ENCODE measurements at regions not wholly inside any gene's neighbourhood (a gene's known extent, or its start where the extent isn't known, plus 50 kb on each side); places are given as distances from the start of the nearest gene placed in this dataset.

- Histone ChIP-seq H3K4me3 (ENCODE audit: low read depth, low read length) (no peak overlapping the region), H3K27me3 (ENCODE audit: control insufficient read depth, insufficient read depth, low read length) (no peaks in the 10 kb centered on the region), H3K9ac (ENCODE audit: low read depth, low read length) (no peak overlapping the region), H3K36me3 (ENCODE audit: control insufficient read depth, insufficient read depth, low read length) (no peaks in the 10 kb centered on the region), H3K4me1 (ENCODE audit: control insufficient read depth, insufficient read depth, low read length) (no peaks in the 10 kb centered on the region), H3K9me3 (ENCODE audit: control insufficient read depth, insufficient read depth, low read length) (no peaks in the 10 kb centered on the region)
Observed at GRCh38 chr6:90967471-90967870, 380.6 kb upstream of the MAP3K7 start.

- H3K9me3 ChIP-seq (ENCODE audit: control insufficient read depth, insufficient read depth, low read length) = no peaks in the 10 kb centered on the region
- no peaks in the 10 kb centered on the region for H3K4me1 ChIP-seq (ENCODE audit: control insufficient read depth, insufficient read depth, low read length)
Observed at GRCh38 chr6:90960324-90960723, 373.5 kb upstream of the MAP3K7 start.

GRCh38 chr6:90955246-90955645 lies 368.4 kb upstream of the MAP3K7 start:
- Histone ChIP-seq H3K4me3 (ENCODE audit: low read depth, low read length) (no peak overlapping the region), H3K36me3 (ENCODE audit: control insufficient read depth, insufficient read depth, low read length) (no peaks in the 10 kb centered on the region), H3K9me3 (ENCODE audit: control insufficient read depth, insufficient read depth, low read length) (no peaks in the 10 kb centered on the region), H3K9ac (ENCODE audit: low read depth, low read length) (no peak overlapping the region), H3K27me3 (ENCODE audit: control insufficient read depth, insufficient read depth, low read length) (no peaks in the 10 kb centered on the region), H3K4me1 (ENCODE audit: control insufficient read depth, insufficient read depth, low read length) (no peaks in the 10 kb centered on the region)

More at GRCh38 chr6:90960324-90960723, 373.5 kb upstream of the MAP3K7 start:
- H3K4me3 ChIP-seq (ENCODE audit: low read depth, low read length) = no peak overlapping the region
- no peak overlapping the region for H3K9ac ChIP-seq (ENCODE audit: low read depth, low read length)
- no peaks in the 10 kb centered on the region for H3K36me3 ChIP-seq (ENCODE audit: control insufficient read depth, insufficient read depth, low read length)
- no peaks in the 10 kb centered on the region for H3K27me3 ChIP-seq (ENCODE audit: control insufficient read depth, insufficient read depth, low read length)

GRCh38 chr6:90953405-90954161 lies 366.7 kb upstream of the MAP3K7 start:
- Histone ChIP-seq H3K36me3 (ENCODE audit: control insufficient read depth, insufficient read depth, low read length) (no peaks in the 10 kb centered on the region), H3K4me1 (ENCODE audit: control insufficient read depth, insufficient read depth, low read length) (no peaks in the 10 kb centered on the region), H3K27me3 (ENCODE audit: control insufficient read depth, insufficient read depth, low read length) (no peaks in the 10 kb centered on the region)

GRCh38 chr6:90952176-90952575 lies 365.3 kb upstream of the MAP3K7 start:
- Histone ChIP-seq H3K36me3 (ENCODE audit: control insufficient read depth, insufficient read depth, low read length) (no peaks in the 10 kb centered on the region), H3K4me1 (ENCODE audit: control insufficient read depth, insufficient read depth, low read length) (no peaks in the 10 kb centered on the region), H3K9ac (ENCODE audit: low read depth, low read length) (no peak overlapping the region), H3K9me3 (ENCODE audit: control insufficient read depth, insufficient read depth, low read length) (no peaks in the 10 kb centered on the region), H3K4me3 (ENCODE audit: low read depth, low read length) (no peak overlapping the region), H3K27me3 (ENCODE audit: control insufficient read depth, insufficient read depth, low read length) (no peaks in the 10 kb centered on the region)

More at GRCh38 chr6:90953405-90954161, 366.7 kb upstream of the MAP3K7 start:
- Histone ChIP-seq H3K9ac (ENCODE audit: low read depth, low read length) (no peak overlapping the region), H3K9me3 (ENCODE audit: control insufficient read depth, insufficient read depth, low read length) (no peaks in the 10 kb centered on the region), H3K4me3 (ENCODE audit: low read depth, low read length) (no peak overlapping the region)

- Histone ChIP-seq H3K4me3 (ENCODE audit: low read depth, low read length) (no peak overlapping the region), H3K9ac (ENCODE audit: low read depth, low read length) (no peak overlapping the region), H3K9me3 (ENCODE audit: control insufficient read depth, insufficient read depth, low read length) (no peaks in the 10 kb centered on the region), H3K4me1 (ENCODE audit: control insufficient read depth, insufficient read depth, low read length) (no peaks in the 10 kb centered on the region), H3K27me3 (ENCODE audit: control insufficient read depth, insufficient read depth, low read length) (no peaks in the 10 kb centered on the region), H3K36me3 (ENCODE audit: control insufficient read depth, insufficient read depth, low read length) (no peaks in the 10 kb centered on the region)
Observed at GRCh38 chr6:90948540-90948939, 361.7 kb upstream of the MAP3K7 start.

- Histone ChIP-seq H3K9me3 (ENCODE audit: control insufficient read depth, insufficient read depth, low read length) (no peaks in the 10 kb centered on the region), H3K4me3 (ENCODE audit: low read depth, low read length) (no peak overlapping the region), H3K36me3 (ENCODE audit: control insufficient read depth, insufficient read depth, low read length) (no peaks in the 10 kb centered on the region), H3K27me3 (ENCODE audit: control insufficient read depth, insufficient read depth, low read length) (no peaks in the 10 kb centered on the region), H3K4me1 (ENCODE audit: control insufficient read depth, insufficient read depth, low read length) (no peaks in the 10 kb centered on the region), H3K9ac (ENCODE audit: low read depth, low read length) (no peak overlapping the region)
Observed at GRCh38 chr6:90947184-90948064, 360.6 kb upstream of the MAP3K7 start.

- no peak overlapping the region for H3K4me3 ChIP-seq (ENCODE audit: low read depth, low read length)
- H3K27me3 ChIP-seq (ENCODE audit: control insufficient read depth, insufficient read depth, low read length) = no peaks in the 10 kb centered on the region
- no peaks in the 10 kb centered on the region for H3K36me3 ChIP-seq (ENCODE audit: control insufficient read depth, insufficient read depth, low read length)
- H3K9ac ChIP-seq (ENCODE audit: low read depth, low read length) = no peak overlapping the region
- H3K4me1 ChIP-seq (ENCODE audit: control insufficient read depth, insufficient read depth, low read length) = peaks cover 6% of the 10 kb centered on the region
- H3K9me3 ChIP-seq (ENCODE audit: control insufficient read depth, insufficient read depth, low read length) = no peaks in the 10 kb centered on the region
Observed at GRCh38 chr6:90941885-90942284, 355.0 kb upstream of the MAP3K7 start.

- H3K27me3 ChIP-seq (ENCODE audit: control insufficient read depth, insufficient read depth, low read length) = no peaks in the 10 kb centered on the region
- no peak overlapping the region for H3K4me3 ChIP-seq (ENCODE audit: low read depth, low read length)
- peaks cover 6% of the 10 kb centered on the region for H3K4me1 ChIP-seq (ENCODE audit: control insufficient read depth, insufficient read depth, low read length)
- no peaks in the 10 kb centered on the region for H3K9me3 ChIP-seq (ENCODE audit: control insufficient read depth, insufficient read depth, low read length)
- no peaks in the 10 kb centered on the region for H3K36me3 ChIP-seq (ENCODE audit: control insufficient read depth, insufficient read depth, low read length)
- H3K9ac ChIP-seq (ENCODE audit: low read depth, low read length) = no peak overlapping the region
Observed at GRCh38 chr6:90940812-90941481, 354.1 kb upstream of the MAP3K7 start.

- H3K4me1 ChIP-seq (ENCODE audit: control insufficient read depth, insufficient read depth, low read length) = peaks cover 6% of the 10 kb centered on the region
- H3K36me3 ChIP-seq (ENCODE audit: control insufficient read depth, insufficient read depth, low read length) = no peaks in the 10 kb centered on the region
- H3K9me3 ChIP-seq (ENCODE audit: control insufficient read depth, insufficient read depth, low read length) = no peaks in the 10 kb centered on the region
Observed at GRCh38 chr6:90939906-90940305, 353.0 kb upstream of the MAP3K7 start.

GRCh38 chr6:90938122-90938521 lies 351.2 kb upstream of the MAP3K7 start:
- Histone ChIP-seq H3K4me3 (ENCODE audit: low read depth, low read length) (no peak overlapping the region), H3K9ac (ENCODE audit: low read depth, low read length) (no peak overlapping the region), H3K9me3 (ENCODE audit: control insufficient read depth, insufficient read depth, low read length) (no peaks in the 10 kb centered on the region), H3K4me1 (ENCODE audit: control insufficient read depth, insufficient read depth, low read length) (peaks cover 6% of the 10 kb centered on the region), H3K27me3 (ENCODE audit: control insufficient read depth, insufficient read depth, low read length) (no peaks in the 10 kb centered on the region), H3K36me3 (ENCODE audit: control insufficient read depth, insufficient read depth, low read length) (no peaks in the 10 kb centered on the region)

More at GRCh38 chr6:90939906-90940305, 353.0 kb upstream of the MAP3K7 start:
- Histone ChIP-seq H3K27me3 (ENCODE audit: control insufficient read depth, insufficient read depth, low read length) (no peaks in the 10 kb centered on the region), H3K4me3 (ENCODE audit: low read depth, low read length) (no peak overlapping the region), H3K9ac (ENCODE audit: low read depth, low read length) (no peak overlapping the region)
